ENCODE measurements at regions not wholly inside any gene's neighbourhood (a gene's known extent, or its start where the extent isn't known, plus 50 kb on each side); places are given as distances from the start of the nearest gene placed in this dataset.

DNA sequence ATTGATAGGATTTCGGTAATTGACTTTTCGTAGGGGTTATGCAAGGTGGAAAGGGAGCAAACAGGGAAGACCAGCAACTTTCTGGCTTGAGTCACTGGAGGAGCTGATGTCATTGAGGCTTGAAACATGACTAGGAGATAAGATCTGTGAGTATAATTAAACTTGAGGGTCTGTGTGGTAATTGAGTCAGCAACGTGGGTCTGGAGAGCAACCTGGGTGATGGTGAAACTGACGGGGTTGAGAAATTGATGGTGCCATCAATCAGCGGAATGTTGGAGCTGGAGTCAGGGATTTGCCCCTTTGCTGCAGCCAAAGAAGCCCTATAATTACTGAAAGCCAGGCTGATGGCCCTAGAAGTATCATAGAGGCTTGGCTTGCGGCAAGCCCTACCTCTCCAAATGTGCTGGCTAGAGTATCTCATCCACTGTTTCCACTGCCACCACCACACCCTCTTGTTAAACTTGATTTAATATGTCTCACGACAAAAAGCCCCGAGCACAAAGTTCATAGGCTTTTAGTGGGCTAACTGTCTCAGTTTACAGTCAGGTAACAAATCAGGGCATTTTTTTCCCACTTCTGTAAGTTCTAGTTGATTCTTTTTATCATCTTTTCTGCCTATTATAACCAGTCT lies 186.9 kb upstream of the ELAC2 start:
- Histone ChIP-seq H3K36me3 (replicated peaks; ENCODE audit: low read depth, low read length) (no peaks in the 10 kb centered on the region), H3K79me2 (ENCODE audit: low read length) (no peaks in the 10 kb centered on the region), H3K4me2 (ENCODE audit: low read length) (no peak overlapping the region), H3K27me3 (ENCODE audit: low read depth, low read length) (no peaks in the 10 kb centered on the region), H2AFZ (ENCODE audit: low read depth, low read length) (no peak overlapping the region), H4K20me1 (ENCODE audit: insufficient read depth, low read length) (no peaks in the 10 kb centered on the region), H3K9ac (ENCODE audit: low read length) (no peak overlapping the region), H3K9me3 (ENCODE audit: insufficient read depth, low read length) (no peaks in the 10 kb centered on the region), H3K4me3 (ENCODE audit: low read length) (no peak overlapping the region), H3K4me1 (ENCODE audit: low read length) (no peaks in the 10 kb centered on the region), H3K27ac (ENCODE audit: low read length) (no peak overlapping the region)
- no peak for TF ChIP-seq EZH2phosphoT487 (IDR thresholded peaks at IDR 0.05; ENCODE audit: low read depth)
- TF ChIP-seq CTCF (IDR thresholded peaks at IDR 0.05; ENCODE audit: low read depth, low read length), result no peak

GRCh38 chr17:13202835-13203234 lies 185.0 kb upstream of the ELAC2 start:
- no peaks in the 10 kb centered on the region for H3K4me1 ChIP-seq (ENCODE audit: low read length)
- TF ChIP-seq EZH2phosphoT487 (IDR thresholded peaks at IDR 0.05; ENCODE audit: low read depth) (no peak), CTCF (IDR thresholded peaks at IDR 0.05; ENCODE audit: low read depth, low read length) (no peak)
- H3K27me3 ChIP-seq (ENCODE audit: low read depth, low read length), result no peaks in the 10 kb centered on the region
- H3K79me2 ChIP-seq (ENCODE audit: low read length), result no peaks in the 10 kb centered on the region
- no peaks in the 10 kb centered on the region for H3K9me3 ChIP-seq (ENCODE audit: insufficient read depth, low read length)
- H2AFZ ChIP-seq (ENCODE audit: low read depth, low read length), result no peak overlapping the region
- H3K4me3 ChIP-seq (ENCODE audit: low read length), result no peak overlapping the region
- H3K9ac ChIP-seq (ENCODE audit: low read length), result no peak overlapping the region
- no peak overlapping the region for H3K27ac ChIP-seq (ENCODE audit: low read length)
- H3K36me3 ChIP-seq (replicated peaks; ENCODE audit: low read depth, low read length), result no peaks in the 10 kb centered on the region
- no peak overlapping the region for H3K4me2 ChIP-seq (ENCODE audit: low read length)
- H4K20me1 ChIP-seq (ENCODE audit: insufficient read depth, low read length), result no peaks in the 10 kb centered on the region

GRCh38 chr17:13200671-13201070 lies 182.8 kb upstream of the ELAC2 start:
- Histone ChIP-seq H3K4me2 (ENCODE audit: low read length) (no peak overlapping the region), H3K36me3 (replicated peaks; ENCODE audit: low read depth, low read length) (no peaks in the 10 kb centered on the region), H3K79me2 (ENCODE audit: low read length) (no peaks in the 10 kb centered on the region), H3K9me3 (ENCODE audit: insufficient read depth, low read length) (no peaks in the 10 kb centered on the region), H2AFZ (ENCODE audit: low read depth, low read length) (no peak overlapping the region), H3K4me3 (ENCODE audit: low read length) (no peak overlapping the region), H4K20me1 (ENCODE audit: insufficient read depth, low read length) (no peaks in the 10 kb centered on the region), H3K27me3 (ENCODE audit: low read depth, low read length) (no peaks in the 10 kb centered on the region), H3K9ac (ENCODE audit: low read length) (no peak overlapping the region), H3K4me1 (ENCODE audit: low read length) (no peaks in the 10 kb centered on the region), H3K27ac (ENCODE audit: low read length) (no peak overlapping the region)
- TF ChIP-seq CTCF (IDR thresholded peaks at IDR 0.05; ENCODE audit: low read depth, low read length) (no peak), EZH2phosphoT487 (IDR thresholded peaks at IDR 0.05; ENCODE audit: low read depth) (no peak)

DNA sequence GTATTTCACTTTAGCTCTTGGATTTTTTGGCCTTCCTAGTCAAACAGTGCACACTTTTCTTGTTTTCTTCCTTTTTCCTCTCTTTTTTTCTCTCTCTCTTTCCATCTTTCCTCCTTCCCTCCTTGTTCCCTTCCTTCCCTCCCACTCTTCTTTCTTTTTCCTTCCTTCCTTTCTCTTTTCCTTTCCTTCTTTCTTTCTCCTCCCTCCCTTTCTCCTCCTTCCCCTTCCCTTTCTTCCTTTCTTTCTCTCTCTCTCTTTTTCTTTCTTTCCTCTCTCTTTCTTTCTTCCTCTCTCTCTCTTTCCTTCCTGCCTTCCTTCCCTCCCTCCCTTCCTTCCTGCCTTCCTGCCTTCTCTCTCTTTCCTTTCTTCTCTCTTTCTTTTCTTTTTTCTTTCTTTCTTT lies 181.6 kb upstream of the ELAC2 start:
- Histone ChIP-seq H2AFZ (ENCODE audit: low read depth, low read length) (no peak overlapping the region), H3K4me3 (ENCODE audit: low read length) (no peak overlapping the region), H3K4me1 (ENCODE audit: low read length) (no peaks in the 10 kb centered on the region), H3K36me3 (replicated peaks; ENCODE audit: low read depth, low read length) (no peaks in the 10 kb centered on the region), H3K27me3 (ENCODE audit: low read depth, low read length) (no peaks in the 10 kb centered on the region), H3K4me2 (ENCODE audit: low read length) (no peak overlapping the region), H3K9me3 (ENCODE audit: insufficient read depth, low read length) (no peaks in the 10 kb centered on the region), H3K9ac (ENCODE audit: low read length) (no peak overlapping the region), H4K20me1 (ENCODE audit: insufficient read depth, low read length) (no peaks in the 10 kb centered on the region), H3K27ac (ENCODE audit: low read length) (no peak overlapping the region), H3K79me2 (ENCODE audit: low read length) (no peaks in the 10 kb centered on the region)
- TF ChIP-seq EZH2phosphoT487 (IDR thresholded peaks at IDR 0.05; ENCODE audit: low read depth), result no peak
- no peak for TF ChIP-seq CTCF (IDR thresholded peaks at IDR 0.05; ENCODE audit: low read depth, low read length)
